ENCODE measurements at regions not wholly inside any gene's neighbourhood (a gene's known extent, or its start where the extent isn't known, plus 50 kb on each side); places are given as distances from the start of the nearest gene placed in this dataset.
A peak's percentile ranks its signal among the peaks of the same experiment; 100 is the strongest.

GRCh38 chr4:141884070-141884469, 247.7 kb downstream of the IL15 start:
- no peak for TF ChIP-seq GATA1 (IDR thresholded peaks at IDR 0.05; ENCODE audit: low read depth, low read length)
- TF ChIP-seq POLR2A (IDR thresholded peaks at IDR 0.05; ENCODE audit: low read length) = no peak
- no peak for DNase-seq

DNA sequence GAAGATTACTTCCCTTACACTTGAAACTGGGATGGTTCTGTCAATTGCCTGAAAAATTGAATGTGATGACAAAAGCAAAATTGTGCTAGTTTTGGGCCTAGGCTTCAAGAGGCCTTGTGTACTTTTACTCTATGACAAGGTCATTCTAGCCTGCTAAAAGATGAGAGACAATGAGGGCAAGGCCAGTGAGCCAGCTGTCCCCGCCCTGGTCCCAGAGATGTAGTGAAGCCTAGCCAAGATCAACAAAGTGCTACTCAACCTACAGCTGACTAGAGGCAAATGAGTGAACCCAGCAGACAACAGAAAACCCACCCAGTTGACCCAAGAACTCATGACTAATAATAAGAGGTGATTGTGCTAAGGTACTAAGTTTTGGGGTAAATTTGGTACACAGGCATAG, 248.7 kb downstream of the IL15 start:
- DNase-seq = no peak
- TF ChIP-seq POLR2A (IDR thresholded peaks at IDR 0.05; ENCODE audit: low read length) = no peak
- TF ChIP-seq GATA1 (IDR thresholded peaks at IDR 0.05; ENCODE audit: low read depth, low read length) = no peak

GRCh38 chr4:141890279-141890678, 253.9 kb downstream of the IL15 start:
- peak; percentile 19 to 62 for DNase-seq
- no peak for TF ChIP-seq POLR2A (IDR thresholded peaks at IDR 0.05; ENCODE audit: low read length)
- TF ChIP-seq GATA1 (IDR thresholded peaks at IDR 0.05; ENCODE audit: low read depth, low read length) = no peak

- TF ChIP-seq GATA1 (IDR thresholded peaks at IDR 0.05; ENCODE audit: low read depth, low read length) (no peak), POLR2A (IDR thresholded peaks at IDR 0.05; ENCODE audit: low read length) (no peak)
- no peak for DNase-seq
These were observed 255.1 kb downstream of the IL15 start for GRCh38 chr4:141891260-141892120.

DNA sequence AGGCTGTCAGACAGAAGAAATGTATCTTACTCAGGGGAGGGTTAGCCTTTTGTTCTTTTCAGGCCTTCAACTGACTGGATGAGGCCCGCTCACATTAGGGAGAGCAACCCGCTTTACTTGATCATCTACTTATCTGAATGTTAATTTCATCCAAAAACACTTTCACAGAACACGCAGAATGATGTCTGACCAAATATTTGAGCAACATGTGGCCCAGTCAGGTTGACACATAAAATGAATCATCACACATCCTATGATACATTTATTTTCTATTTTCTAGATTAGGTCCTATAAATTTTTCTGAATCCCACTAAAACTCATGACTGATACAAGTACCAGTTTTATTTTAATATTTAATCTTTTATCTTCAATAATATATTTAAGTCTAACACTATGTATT, 260.3 kb downstream of the IL15 start:
- no peak for TF ChIP-seq GATA1 (IDR thresholded peaks at IDR 0.05; ENCODE audit: low read depth, low read length)
- no peak for TF ChIP-seq POLR2A (IDR thresholded peaks at IDR 0.05; ENCODE audit: low read length)
- DNase-seq = no peak

DNA sequence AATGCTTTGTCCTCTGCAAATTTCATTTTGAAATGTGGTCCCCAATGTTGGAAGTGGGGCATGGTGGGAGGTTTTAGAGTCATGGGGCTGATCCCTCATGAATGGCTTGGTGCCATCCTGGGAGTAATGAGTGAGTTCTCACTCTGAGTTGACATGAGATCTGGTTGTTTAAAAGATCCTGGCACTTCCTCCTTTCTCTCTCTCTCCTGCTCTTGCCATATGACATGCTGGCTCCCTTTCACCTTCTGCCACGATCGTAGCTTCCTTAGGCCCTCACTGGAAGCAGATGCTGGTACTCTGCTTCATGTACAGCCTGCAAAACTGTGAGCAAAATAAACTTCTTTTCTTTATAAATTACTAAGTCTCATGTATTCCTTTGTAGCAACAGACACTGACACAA, 262.0 kb downstream of the IL15 start:
- DNase-seq = no peak
- TF ChIP-seq POLR2A (IDR thresholded peaks at IDR 0.05; ENCODE audit: low read length) (no peak), GATA1 (IDR thresholded peaks at IDR 0.05; ENCODE audit: low read depth, low read length) (no peak)

DNA sequence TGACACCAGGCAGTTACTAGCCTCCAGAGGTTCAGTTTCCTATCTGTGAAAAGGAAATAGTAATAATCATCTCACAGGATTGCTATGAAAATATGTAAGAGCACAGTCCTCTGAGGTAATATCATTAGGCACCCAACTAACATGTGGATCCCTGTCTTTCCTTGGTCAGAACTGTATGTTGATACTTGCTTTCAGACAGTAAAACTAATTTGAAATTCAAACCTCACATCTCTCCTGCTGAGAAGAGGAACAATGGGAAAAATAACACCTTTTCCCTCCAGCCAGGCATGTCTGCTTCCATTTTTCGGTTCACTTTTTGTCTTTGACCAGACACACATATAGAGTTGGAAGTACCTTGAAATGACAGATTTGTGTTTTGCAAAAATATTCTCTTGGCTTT, 262.7 kb downstream of the IL15 start:
- DNase-seq = no peak
- TF ChIP-seq GATA1 (IDR thresholded peaks at IDR 0.05; ENCODE audit: low read depth, low read length) = no peak
- TF ChIP-seq POLR2A (IDR thresholded peaks at IDR 0.05; ENCODE audit: low read length) = no peak

DNA sequence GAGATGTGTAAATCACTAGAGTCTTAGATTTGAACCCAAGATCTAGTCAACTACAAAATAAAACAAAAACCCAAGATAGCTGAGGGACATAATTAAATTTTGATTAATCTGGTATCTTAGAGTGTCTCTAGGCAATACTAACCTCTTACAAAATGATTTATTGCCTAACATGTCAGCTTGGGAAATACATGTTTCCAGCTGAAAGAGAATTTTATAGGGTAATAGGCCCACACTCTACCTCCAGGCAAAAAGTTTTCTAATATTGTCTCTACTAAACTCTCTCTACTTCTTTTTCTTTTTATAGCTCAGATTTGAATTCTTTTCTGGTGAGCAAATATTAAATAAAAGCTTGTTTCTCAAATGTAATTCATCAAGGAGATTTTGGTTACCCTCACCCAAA, 263.2 kb downstream of the IL15 start:
- no peak for TF ChIP-seq POLR2A (IDR thresholded peaks at IDR 0.05; ENCODE audit: low read length)
- no peak for DNase-seq

DNA sequence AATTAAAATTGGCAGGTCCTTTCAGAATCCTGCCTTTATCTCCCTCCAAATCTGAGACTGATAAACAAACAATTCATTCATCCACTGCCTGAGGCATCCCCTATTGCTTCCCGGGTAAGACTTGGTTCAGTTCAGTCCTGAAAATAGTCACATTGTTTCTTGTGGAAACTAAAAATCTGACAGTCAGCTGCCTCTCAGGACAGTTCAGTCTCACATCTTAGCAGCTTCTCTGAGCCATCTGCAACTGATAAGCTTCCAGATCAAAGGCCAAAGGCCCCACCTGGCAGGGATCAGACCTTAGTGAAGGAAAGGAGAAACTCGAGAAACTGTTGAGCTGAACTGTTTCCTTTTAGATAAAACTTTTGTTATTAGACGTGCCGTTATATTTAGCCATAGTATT, 264.5 kb downstream of the IL15 start:
- no peak for TF ChIP-seq GATA1 (IDR thresholded peaks at IDR 0.05; ENCODE audit: low read depth, low read length)
- no peak for TF ChIP-seq POLR2A (IDR thresholded peaks at IDR 0.05; ENCODE audit: low read length)

GRCh38 chr4:141905751-141906150, 269.4 kb downstream of the IL15 start:
- TF ChIP-seq GATA1 (IDR thresholded peaks at IDR 0.05; ENCODE audit: low read depth, low read length) (no peak), POLR2A (IDR thresholded peaks at IDR 0.05; ENCODE audit: low read length) (no peak)
- no peak for DNase-seq

More for the DNA sequence above, 264.5 kb downstream of the IL15 start:
- DNase-seq = no peak

DNA sequence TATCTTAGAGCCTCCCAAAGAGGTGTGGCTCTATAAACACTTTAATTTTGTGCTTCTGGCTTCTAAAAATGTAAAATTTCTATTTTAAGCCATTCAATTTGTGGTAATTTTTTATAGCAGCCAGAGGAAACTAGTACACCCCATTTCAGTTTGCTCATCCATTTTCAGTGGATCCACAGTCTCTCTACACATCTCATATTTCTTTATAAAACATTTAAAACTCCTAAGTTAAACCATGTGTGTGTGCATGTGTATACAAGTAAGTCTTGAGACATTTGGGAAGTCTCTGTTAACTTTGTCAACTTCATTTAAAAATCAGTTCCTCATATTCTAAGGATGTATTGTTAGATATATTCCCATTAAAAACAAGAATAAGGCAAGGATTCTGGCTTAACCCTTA, 273.2 kb downstream of the IL15 start:
- TF ChIP-seq POLR2A (IDR thresholded peaks at IDR 0.05; ENCODE audit: low read length) (no peak), GATA1 (IDR thresholded peaks at IDR 0.05; ENCODE audit: low read depth, low read length) (no peak)
- DNase-seq = no peak

GRCh38 chr4:141912831-141913230, 276.4 kb downstream of the IL15 start:
- peak; percentile 96 for DNase-seq
- TF ChIP-seq GATA1 (IDR thresholded peaks at IDR 0.05; ENCODE audit: low read depth, low read length) (no peak), POLR2A (IDR thresholded peaks at IDR 0.05; ENCODE audit: low read length) (no peak)

DNA sequence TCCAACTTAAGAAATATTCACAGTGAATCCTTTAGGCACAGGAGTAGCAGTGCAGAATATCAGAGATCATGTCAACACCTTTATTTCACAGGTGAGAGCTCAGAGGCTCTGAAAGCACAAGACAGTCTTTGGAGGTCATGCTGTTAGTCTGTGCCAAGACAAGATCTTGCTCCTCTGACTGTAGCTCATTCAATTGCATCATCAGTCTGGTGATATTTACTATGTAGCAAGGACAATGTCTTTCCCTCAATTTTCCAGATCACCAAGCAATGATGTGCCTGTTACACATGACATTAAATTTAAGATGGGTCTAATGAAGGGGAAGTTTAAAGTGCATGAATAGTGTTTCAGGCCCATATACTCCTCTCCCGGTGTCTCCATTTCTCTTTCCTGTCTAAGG, 277.5 kb downstream of the IL15 start:
- no peak for TF ChIP-seq GATA1 (IDR thresholded peaks at IDR 0.05; ENCODE audit: low read depth, low read length)
- TF ChIP-seq POLR2A (IDR thresholded peaks at IDR 0.05; ENCODE audit: low read length) = peak; percentile 14
- DNase-seq = peak; percentile 62 to 76

DNA sequence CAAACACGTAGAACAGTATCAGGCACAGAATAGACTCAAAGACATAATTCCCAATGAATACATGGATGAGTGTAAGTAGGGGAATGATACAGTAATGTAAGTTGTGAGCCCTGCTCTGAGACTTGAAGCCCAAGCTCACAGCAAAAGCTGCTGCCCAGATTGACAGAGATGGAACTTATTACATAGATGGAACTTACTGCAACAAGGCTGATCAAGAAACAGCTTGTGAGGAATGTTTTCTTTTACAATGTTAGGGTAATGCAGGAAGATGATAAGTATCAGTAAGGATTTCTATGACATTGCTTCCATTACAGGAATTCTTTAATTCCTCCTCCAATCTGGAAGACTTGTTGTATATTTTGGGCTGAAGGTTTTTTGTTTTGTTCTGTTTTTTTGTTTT, 278.4 kb downstream of the IL15 start:
- TF ChIP-seq POLR2A (IDR thresholded peaks at IDR 0.05; ENCODE audit: low read length) (no peak), GATA1 (IDR thresholded peaks at IDR 0.05; ENCODE audit: low read depth, low read length) (no peak)
- DNase-seq = no peak

DNA sequence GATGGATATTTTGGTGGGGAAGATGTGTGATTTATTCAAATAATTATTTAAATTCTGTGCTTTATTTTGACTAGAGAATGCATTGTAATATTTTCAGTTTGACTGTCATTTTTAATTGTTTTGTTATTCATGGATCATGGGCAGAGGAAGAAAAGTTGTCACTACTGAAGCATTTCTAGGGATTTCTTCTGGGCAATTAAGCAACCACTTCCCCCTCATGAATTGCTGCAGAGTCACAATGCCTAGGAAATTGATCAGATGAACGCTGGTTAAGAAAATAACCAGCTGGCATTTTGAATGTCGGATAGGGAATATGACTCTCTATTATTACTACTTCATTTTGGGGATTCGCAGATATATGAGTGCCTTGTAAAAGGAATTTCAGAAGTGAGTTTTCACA, 283.3 kb downstream of the IL15 start:
- DNase-seq = no peak
- TF ChIP-seq GATA1 (IDR thresholded peaks at IDR 0.05; ENCODE audit: low read depth, low read length) = no peak
